ENCODE measurements at regions not wholly inside any gene's neighbourhood (a gene's known extent, or its start where the extent isn't known, plus 50 kb on each side); places are given as distances from the start of the nearest gene placed in this dataset.

DNA sequence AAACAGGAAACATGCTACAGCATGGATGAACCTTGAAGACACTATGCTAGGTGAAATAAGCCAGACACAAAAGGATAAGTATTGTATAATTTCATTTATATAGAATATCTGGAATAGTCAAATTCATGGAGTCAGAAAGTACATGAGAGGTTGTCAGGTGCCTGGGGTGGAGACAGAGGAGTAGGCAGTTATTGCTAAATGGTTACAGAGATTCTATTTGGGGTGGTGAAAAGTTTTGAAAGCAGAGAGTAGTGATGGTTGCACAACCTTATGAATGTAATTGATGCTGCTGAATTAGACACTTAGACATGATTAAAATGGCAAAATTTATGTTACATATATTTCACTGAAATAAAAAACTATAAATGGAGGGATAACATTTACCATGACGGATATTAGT, 197.4 kb downstream of the VAPA start:
- DNase-seq (ENCODE audit: low read depth, low spot score) = no peak
- H3K4me3 ChIP-seq (ENCODE audit: insufficient read length, low read depth) = no peak overlapping the region
- H3K9ac ChIP-seq (ENCODE audit: insufficient read length, low read depth) = no peak overlapping the region
- 0 out of 2 replicates have a peak, but pooled peaks cover under 1% of the 10 kb centered on the region for H3K9me3 ChIP-seq (ENCODE audit: insufficient read depth, low read length)
- TF ChIP-seq ZNF274 (IDR thresholded peaks at IDR 0.05; ENCODE audit: low read depth, low read length) = no peak
- no peak for TF ChIP-seq YY1 (IDR thresholded peaks at IDR 0.05; ENCODE audit: insufficient read depth, insufficient read length)
- no peak for TF ChIP-seq SUZ12 (IDR thresholded peaks at IDR 0.05; ENCODE audit: extremely low read depth, insufficient read depth, insufficient read length)
- no peaks in the 10 kb centered on the region for H3K4me1 ChIP-seq (ENCODE audit: insufficient read depth, insufficient read length)
- no peaks in the 10 kb centered on the region for H3K27me3 ChIP-seq (ENCODE audit: insufficient read depth, insufficient read length)
- H3K36me3 ChIP-seq (ENCODE audit: insufficient read depth, insufficient read length, low read length) = no peaks in the 10 kb centered on the region

GRCh38 chr18:10111944-10112343, 198.1 kb downstream of the VAPA start:
- Histone ChIP-seq H3K9ac (ENCODE audit: insufficient read length, low read depth) (no peak overlapping the region), H3K4me1 (ENCODE audit: insufficient read depth, insufficient read length) (no peaks in the 10 kb centered on the region), H3K36me3 (ENCODE audit: insufficient read depth, insufficient read length, low read length) (no peaks in the 10 kb centered on the region), H3K4me3 (ENCODE audit: insufficient read length, low read depth) (no peak overlapping the region), H3K9me3 (ENCODE audit: insufficient read depth, low read length) (no peaks in the 10 kb centered on the region), H3K27me3 (ENCODE audit: insufficient read depth, insufficient read length) (no peaks in the 10 kb centered on the region)
- TF ChIP-seq ZNF274 (IDR thresholded peaks at IDR 0.05; ENCODE audit: low read depth, low read length) (no peak), SUZ12 (IDR thresholded peaks at IDR 0.05; ENCODE audit: extremely low read depth, insufficient read depth, insufficient read length) (no peak), YY1 (IDR thresholded peaks at IDR 0.05; ENCODE audit: insufficient read depth, insufficient read length) (no peak)
- DNase-seq (ENCODE audit: low read depth, low spot score) = no peak

DNA sequence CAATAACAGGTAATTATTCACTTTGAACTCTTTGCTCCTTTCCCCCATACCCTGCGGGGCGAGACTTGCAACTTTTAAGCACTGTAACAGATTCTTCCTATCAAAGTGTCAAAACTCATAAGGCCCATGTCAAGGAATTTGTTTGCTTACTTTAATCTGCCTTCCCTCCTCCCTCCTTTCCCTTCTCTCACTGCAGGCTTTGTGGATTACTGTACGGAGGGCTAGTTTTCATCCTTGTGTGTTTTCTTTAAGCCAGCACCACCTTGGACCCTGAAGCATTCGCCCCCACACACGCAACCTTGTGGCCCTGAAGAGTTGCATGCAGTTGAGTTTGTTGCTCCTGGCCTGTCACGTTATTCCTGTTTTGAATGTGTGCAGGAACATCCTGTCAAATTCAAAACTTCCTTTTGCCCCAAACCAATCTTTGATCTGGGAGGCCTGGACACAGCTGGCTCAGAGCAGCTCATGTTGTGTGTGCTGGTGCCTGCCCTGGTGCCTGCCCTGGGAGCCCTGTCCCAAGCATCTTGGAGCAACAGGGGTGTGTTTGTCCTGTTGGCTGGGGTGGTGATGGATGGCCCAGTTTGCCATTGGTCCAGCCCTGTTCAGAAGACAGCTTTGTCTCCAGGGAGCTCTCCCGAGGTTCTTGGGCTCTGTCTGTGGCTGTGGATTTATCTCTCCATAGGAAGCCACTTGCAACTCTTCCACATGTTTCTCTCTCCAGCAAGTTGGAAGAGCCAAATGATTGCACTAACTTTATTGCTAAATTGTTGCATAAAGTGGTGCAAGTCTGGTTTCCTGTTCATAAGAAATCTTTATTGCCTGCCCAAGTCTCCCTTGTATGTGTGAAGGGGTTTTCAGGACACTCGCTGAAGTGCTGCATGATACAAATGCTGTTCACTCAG, 199.6 kb downstream of the VAPA start:
- TF ChIP-seq YY1 (IDR thresholded peaks at IDR 0.05; ENCODE audit: insufficient read depth, insufficient read length) = no peak
- TF ChIP-seq SUZ12 (IDR thresholded peaks at IDR 0.05; ENCODE audit: extremely low read depth, insufficient read depth, insufficient read length) = no peak
- no peak for TF ChIP-seq ZNF274 (IDR thresholded peaks at IDR 0.05; ENCODE audit: low read depth, low read length)

GRCh38 chr18:10114717-10115463, 201.1 kb downstream of the VAPA start:
- peak; percentile 30 for DNase-seq (ENCODE audit: low read depth, low spot score)
- peaks cover 15% of the 10 kb centered on the region; the same call in 1 of the 2 replicates for H3K9me3 ChIP-seq (ENCODE audit: insufficient read depth, low read length)
- no peak overlapping the region for H3K4me3 ChIP-seq (ENCODE audit: insufficient read length, low read depth)
- H3K36me3 ChIP-seq (ENCODE audit: insufficient read depth, insufficient read length, low read length) = no peaks in the 10 kb centered on the region
- H3K9ac ChIP-seq (ENCODE audit: insufficient read length, low read depth) = no peak overlapping the region
- H3K4me1 ChIP-seq (ENCODE audit: insufficient read depth, insufficient read length) = no peaks in the 10 kb centered on the region
- TF ChIP-seq YY1 (IDR thresholded peaks at IDR 0.05; ENCODE audit: insufficient read depth, insufficient read length) (no peak), ZNF274 (IDR thresholded peaks at IDR 0.05; ENCODE audit: low read depth, low read length) (no peak), SUZ12 (IDR thresholded peaks at IDR 0.05; ENCODE audit: extremely low read depth, insufficient read depth, insufficient read length) (no peak)
- H3K27me3 ChIP-seq (ENCODE audit: insufficient read depth, insufficient read length) = no peaks in the 10 kb centered on the region

More for the DNA sequence above, 199.6 kb downstream of the VAPA start:
- Histone ChIP-seq H3K9me3 (ENCODE audit: insufficient read depth, low read length) (peaks cover 4% of the 10 kb centered on the region; the same call in 1 of the 2 replicates), H3K4me1 (ENCODE audit: insufficient read depth, insufficient read length) (no peaks in the 10 kb centered on the region), H3K36me3 (ENCODE audit: insufficient read depth, insufficient read length, low read length) (no peaks in the 10 kb centered on the region), H3K9ac (ENCODE audit: insufficient read length, low read depth) (no peak overlapping the region), H3K4me3 (ENCODE audit: insufficient read length, low read depth) (no peak overlapping the region), H3K27me3 (ENCODE audit: insufficient read depth, insufficient read length) (no peaks in the 10 kb centered on the region)
- no peak for DNase-seq (ENCODE audit: low read depth, low spot score)

- Histone ChIP-seq H3K36me3 (ENCODE audit: insufficient read depth, insufficient read length, low read length) (no peaks in the 10 kb centered on the region), H3K9me3 (ENCODE audit: insufficient read depth, low read length) (peaks cover 15% of the 10 kb centered on the region; the same call in 1 of the 2 replicates), H3K27me3 (ENCODE audit: insufficient read depth, insufficient read length) (no peaks in the 10 kb centered on the region), H3K4me1 (ENCODE audit: insufficient read depth, insufficient read length) (no peaks in the 10 kb centered on the region), H3K4me3 (ENCODE audit: insufficient read length, low read depth) (no peak overlapping the region), H3K9ac (ENCODE audit: insufficient read length, low read depth) (no peak overlapping the region)
- no peak for TF ChIP-seq YY1 (IDR thresholded peaks at IDR 0.05; ENCODE audit: insufficient read depth, insufficient read length)
- no peak for TF ChIP-seq SUZ12 (IDR thresholded peaks at IDR 0.05; ENCODE audit: extremely low read depth, insufficient read depth, insufficient read length)
- TF ChIP-seq ZNF274 (IDR thresholded peaks at IDR 0.05; ENCODE audit: low read depth, low read length) = no peak
- DNase-seq (ENCODE audit: low read depth, low spot score) = no peak
Observed at GRCh38 chr18:10116574-10116973, 202.8 kb downstream of the VAPA start.

GRCh38 chr18:10119528-10119927, 205.7 kb downstream of the VAPA start:
- no peaks in the 10 kb centered on the region for H3K27me3 ChIP-seq (ENCODE audit: insufficient read depth, insufficient read length)
- TF ChIP-seq YY1 (IDR thresholded peaks at IDR 0.05; ENCODE audit: insufficient read depth, insufficient read length) (no peak), SUZ12 (IDR thresholded peaks at IDR 0.05; ENCODE audit: extremely low read depth, insufficient read depth, insufficient read length) (no peak), ZNF274 (IDR thresholded peaks at IDR 0.05; ENCODE audit: low read depth, low read length) (no peak)
- no peak overlapping the region for H3K4me3 ChIP-seq (ENCODE audit: insufficient read length, low read depth)
- DNase-seq (ENCODE audit: low read depth, low spot score) = no peak
- H3K4me1 ChIP-seq (ENCODE audit: insufficient read depth, insufficient read length) = peaks cover 4% of the 10 kb centered on the region
- no peak overlapping the region for H3K9ac ChIP-seq (ENCODE audit: insufficient read length, low read depth)
- H3K9me3 ChIP-seq (ENCODE audit: insufficient read depth, low read length) = peaks cover 15% of the 10 kb centered on the region; the same call in 1 of the 2 replicates
- no peaks in the 10 kb centered on the region for H3K36me3 ChIP-seq (ENCODE audit: insufficient read depth, insufficient read length, low read length)

- no peak for TF ChIP-seq ZNF274 (IDR thresholded peaks at IDR 0.05; ENCODE audit: low read depth, low read length)
- no peak for TF ChIP-seq SUZ12 (IDR thresholded peaks at IDR 0.05; ENCODE audit: extremely low read depth, insufficient read depth, insufficient read length)
- no peak for TF ChIP-seq YY1 (IDR thresholded peaks at IDR 0.05; ENCODE audit: insufficient read depth, insufficient read length)
- no peaks in the 10 kb centered on the region for H3K36me3 ChIP-seq (ENCODE audit: insufficient read depth, insufficient read length, low read length)
Observed at GRCh38 chr18:10119991-10120390, 206.2 kb downstream of the VAPA start.

More at GRCh38 chr18:10119991-10120390, 206.2 kb downstream of the VAPA start:
- Histone ChIP-seq H3K4me1 (ENCODE audit: insufficient read depth, insufficient read length) (peaks cover 4% of the 10 kb centered on the region), H3K9me3 (ENCODE audit: insufficient read depth, low read length) (peaks cover 15% of the 10 kb centered on the region; the same call in 1 of the 2 replicates), H3K9ac (ENCODE audit: insufficient read length, low read depth) (no peak overlapping the region), H3K4me3 (ENCODE audit: insufficient read length, low read depth) (no peak overlapping the region), H3K27me3 (ENCODE audit: insufficient read depth, insufficient read length) (no peaks in the 10 kb centered on the region)
- DNase-seq (ENCODE audit: low read depth, low spot score) = no peak
